ENCODE measurements at regions not wholly inside any gene's neighbourhood (a gene's known extent, or its start where the extent isn't known, plus 50 kb on each side); places are given as distances from the start of the nearest gene placed in this dataset.
"Not testable (repeated sequence)": the region's sequence is repeated elsewhere in the genome, so short reads cannot be mapped to it uniquely, and the experiment has no call there.

DNA sequence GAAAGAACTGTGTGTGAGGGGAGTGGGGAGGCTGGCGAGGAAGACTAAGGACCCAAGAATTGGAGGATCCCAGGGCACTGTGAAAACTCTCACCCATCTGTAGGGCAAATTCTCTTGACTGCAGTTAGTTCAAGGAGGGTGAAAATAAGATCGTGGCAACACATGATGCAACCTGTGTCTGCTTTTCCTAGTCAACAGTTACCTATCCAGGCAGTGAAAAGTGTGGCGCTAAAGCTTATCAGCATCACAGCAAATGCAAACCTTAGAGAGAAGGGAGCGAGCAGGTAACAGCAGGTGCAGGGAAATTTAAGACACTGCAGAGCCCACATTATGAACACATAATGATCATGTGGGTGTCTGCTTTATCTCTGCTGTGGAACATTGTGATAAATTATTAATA, 97.7 kb upstream of the SGK1 start:
- no peak for DNase-seq

DNA sequence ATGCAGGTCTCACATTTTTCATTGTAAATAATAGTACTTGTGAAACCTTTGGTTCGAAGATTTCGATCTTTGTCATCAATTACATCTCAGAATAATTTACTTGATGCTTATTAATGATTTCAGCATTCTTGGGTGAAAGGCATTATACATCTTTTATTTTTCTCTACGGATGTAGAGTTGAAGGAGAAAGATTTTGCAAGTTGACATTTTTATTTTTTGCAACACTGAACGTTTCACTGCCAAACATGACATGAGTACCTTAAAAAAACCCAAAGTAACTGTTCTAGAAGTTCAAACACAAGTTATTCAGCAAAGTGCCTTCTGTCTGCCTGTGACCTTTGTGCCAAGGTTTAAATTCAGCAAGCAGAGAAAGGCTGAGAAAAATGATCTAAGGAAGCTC, 97.3 kb upstream of the SGK1 start:
- no peak for DNase-seq

DNA sequence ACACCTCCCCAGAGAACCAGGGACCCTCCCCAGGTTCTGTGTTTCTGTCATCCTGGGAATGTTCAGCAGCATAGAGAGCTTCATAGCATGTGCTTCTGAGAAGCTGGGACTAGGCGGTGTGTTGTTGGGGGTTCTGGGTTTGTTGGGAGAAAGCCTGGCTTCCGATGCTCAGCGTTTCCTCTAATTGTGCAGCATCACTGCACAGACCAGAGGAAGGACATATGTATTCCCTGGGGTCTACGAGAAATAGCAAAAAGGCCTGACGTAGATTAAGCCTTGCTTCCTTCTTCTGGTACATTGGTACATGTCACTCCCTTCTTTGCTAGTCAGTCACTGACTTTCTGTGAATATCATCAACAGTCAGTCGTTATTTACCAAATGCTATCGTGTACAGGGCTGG, 96.9 kb upstream of the SGK1 start:
- DNase-seq, result no peak

DNA sequence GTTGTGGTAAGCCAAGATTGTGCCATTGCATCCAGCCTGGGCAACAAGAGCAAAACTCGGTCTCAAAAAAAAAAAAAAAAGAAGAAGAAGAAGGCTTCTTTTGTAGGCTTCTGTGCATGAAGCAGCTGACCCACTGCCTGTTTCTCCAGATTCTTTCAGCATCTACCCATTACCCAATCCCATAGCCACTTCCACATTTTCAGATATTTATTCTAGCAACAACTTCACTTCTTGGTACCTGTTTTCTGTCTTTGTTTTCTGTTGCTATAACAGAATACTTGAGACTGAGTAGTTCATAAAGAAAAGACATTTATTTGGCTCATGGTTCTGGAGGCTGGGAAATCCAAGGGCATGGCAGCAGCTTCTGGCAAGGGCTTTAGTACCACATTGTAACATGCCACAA, 95.3 kb upstream of the SGK1 start:
- DNase-seq, result no peak

DNA sequence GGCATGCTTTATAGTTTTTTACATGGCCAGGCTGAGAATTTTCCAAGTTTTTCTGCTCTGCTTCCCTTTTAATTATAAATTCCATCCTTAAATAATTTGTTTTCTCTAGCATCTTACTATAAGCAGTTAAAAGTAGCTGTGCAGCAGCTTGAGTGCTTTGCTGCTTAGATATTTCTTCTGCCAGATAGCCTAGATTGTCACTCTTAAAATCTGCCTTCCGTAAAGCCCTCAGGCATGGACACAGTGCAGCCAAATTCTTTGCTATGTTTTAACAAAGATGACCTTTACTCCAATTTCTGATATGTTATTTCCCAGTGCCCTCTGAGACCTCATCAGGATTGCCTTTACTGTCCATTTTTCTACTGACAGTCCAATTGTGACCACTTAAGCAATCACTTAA, 92.6 kb upstream of the SGK1 start:
- peak; percentile 17 for DNase-seq

DNA sequence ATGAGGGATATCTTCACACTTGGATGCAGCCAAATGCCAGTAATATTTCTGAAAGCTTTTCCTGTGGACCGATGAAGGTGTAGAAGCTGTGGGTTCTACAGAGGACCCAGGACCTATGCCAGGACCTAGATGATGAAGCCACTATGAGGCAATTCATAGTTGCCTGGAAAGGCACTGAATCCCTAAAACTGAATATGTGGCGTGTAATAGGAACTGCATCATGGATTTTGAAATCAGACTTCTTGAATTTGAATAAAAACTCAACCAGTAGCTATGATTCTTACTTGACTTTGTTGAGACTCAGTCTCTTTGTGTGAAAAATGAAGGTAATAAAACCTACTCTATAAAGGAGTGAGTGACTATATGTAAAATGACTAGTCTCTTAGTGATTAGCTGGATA, 89.9 kb upstream of the SGK1 start:
- no peak for DNase-seq

DNA sequence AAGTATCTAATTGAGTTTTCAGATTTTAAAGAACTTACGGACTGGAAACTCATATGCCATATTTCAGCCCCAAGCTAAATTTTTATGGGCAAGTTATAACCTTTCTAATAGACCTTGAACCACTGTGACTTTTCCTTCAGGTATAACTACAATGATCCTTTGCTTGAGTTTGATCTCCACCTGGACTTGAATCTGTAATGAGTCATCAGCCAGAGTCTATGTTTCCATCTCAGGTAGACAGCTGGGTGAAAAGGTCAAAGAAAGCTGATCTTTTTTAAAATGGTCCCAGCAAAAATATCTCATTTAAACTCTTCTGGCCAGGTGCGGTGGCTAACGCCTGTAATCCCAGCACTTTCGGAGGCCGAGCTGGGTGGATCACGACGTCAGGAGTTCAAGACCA, 88.4 kb upstream of the SGK1 start:
- no peak for DNase-seq

DNA sequence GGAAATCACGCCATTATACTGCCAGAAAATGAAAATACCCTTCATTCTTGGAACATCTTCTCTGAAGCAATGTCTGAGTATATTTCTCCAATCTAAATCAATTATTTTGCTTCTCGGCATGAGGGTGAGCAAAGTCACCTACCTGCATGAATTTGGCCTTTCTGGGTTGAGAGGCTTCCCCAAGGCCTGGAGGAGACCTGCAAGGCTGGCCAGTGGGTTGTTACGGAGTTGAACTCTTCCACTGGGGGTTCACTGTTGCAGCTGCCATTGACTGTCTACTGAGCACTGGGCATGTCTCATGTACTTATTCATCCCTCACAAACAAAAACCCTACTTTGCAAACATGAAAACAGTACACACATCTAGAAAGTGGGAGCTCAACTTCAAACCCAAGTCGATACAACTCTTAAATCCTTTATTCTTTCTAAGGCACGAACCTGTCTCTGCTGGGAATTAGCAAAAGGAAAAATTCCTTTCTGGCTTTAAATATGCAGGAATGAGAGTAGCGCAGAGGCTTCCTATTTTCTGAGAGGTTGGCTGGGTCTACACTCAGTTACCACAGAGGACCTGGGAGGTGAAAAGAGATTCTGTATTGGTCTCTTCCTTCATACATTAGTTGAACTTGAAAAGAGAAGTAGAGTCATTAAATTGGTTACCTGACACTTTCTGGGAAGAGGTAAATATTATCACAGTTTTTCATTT, 87.6 kb upstream of the SGK1 start:
- no peak for DNase-seq

DNA sequence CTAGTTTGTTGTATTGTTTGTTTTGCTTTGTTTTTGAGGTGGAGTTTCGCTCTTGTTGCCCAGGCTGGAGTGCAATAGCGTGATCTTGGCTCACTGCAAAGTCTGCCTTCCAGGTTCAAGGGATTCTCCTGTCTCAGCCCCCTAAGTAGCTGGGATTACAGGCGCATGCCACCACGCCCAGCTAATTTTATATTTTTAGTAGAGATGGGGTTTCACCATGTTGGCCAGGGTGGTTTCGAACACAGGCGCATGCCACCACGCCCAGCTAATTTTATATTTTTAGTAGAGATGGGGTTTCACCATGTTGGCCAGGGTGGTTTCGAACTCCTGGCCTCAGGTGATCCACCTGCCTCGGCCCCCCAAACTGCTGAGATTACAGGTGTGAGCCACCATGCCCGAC, 85.4 kb upstream of the SGK1 start:
- DNase-seq, result not testable (repeated sequence)

DNA sequence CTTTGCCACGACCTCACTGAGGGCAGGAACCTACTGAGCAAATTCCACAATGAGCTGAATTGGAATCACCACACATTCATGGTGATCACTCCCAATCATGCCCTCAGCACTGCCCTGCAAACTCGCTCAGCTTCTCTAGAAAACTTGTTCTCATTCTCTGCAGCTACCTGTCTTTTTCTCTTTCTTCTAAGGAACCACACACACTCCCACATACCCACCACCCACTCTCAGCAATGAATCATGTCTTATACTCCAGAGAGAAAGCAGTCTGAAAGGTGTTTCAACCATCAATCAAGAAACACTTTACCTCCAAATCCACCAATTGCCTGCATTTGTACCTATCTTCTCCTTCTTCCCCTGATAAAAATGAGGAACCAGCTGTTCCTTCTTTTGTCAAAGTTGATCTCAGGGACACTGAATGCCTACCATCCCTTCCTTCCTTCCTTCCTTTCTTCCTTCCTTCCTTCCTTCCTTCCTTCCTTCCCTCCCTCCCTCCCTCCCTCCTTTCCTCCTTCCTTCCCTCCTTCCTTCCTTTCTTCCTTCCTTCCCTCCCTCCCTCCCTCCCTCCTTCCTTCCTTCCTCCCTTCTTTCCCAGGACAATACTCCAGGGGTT, 84.6 kb upstream of the SGK1 start:
- DNase-seq, result no peak

DNA sequence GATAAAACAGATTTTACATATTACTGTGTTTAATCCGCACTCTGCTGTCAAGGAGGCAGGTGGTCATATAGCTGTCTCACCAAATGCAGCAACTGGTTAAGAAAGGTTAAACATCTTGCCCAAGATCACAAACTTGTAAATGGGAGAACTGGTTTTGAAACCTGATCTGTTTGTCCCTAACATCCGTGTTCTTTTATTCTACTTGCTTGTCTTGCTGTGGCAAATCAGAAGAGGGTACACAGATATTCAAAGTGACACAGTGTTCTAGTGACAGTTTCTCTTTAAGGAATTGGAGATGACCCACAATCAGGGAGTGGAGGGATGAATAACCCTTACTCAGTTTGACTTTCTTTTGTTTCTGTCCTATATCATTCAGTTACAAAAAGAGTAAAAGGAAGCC, 83.0 kb upstream of the SGK1 start:
- no peak for DNase-seq

DNA sequence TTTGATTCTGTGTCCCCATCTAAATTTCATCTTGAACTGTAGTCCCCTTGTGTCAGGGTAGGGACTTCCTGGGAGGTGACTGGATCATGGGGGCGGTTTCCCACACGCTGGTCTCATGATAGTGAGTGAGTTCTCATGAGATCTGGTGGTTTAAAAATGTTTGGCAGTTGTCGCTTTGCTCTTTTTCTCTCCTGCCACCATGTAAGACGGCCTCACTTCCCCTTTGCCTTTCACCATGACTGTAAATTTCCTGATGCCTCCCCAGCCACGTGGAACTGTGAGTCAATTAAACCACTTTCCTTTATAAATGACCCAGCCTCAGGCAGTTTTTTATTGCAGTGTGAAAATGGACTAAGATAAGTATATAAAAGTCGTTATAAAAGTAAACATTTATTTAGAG, 80.5 kb upstream of the SGK1 start:
- peak; percentile 17 for DNase-seq

DNA sequence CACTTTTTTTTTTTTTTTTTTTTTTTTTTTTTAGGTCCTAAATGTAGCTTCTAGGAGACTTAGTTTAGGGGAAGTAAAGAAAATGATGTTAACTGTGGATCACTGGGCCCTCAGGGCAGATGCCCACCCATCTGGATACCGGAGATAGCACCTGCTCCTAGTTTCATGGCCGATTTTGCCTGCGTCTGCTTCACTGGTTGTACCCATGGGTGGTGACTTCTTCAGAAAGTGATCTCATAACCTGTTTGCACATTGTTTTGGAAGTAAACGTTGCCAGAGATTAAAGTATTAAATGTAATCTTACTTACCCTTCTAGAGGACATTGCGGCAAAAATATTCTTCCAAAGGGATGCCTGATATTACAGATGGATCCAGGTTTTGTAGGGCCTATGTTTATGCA, 79.8 kb upstream of the SGK1 start:
- DNase-seq, result no peak

DNA sequence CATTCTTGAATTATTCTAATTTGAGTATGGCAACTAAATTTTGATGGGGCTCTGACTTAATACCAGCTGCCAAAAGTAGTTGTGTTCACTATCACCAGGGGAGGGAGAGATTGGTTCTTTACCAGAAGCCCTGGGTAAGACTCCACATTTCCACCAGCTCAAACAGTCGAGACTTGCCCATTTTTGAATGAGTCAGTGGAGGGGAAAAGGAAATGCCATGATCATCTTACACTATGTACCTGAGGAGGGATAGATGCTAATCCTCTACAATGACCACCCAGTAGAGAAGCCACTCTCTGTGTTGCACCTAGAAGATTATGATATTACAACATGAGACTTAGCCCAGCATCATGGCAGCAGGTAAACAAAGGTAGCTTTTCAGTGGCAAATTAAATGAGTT, 77.0 kb upstream of the SGK1 start:
- no peak for DNase-seq

DNA sequence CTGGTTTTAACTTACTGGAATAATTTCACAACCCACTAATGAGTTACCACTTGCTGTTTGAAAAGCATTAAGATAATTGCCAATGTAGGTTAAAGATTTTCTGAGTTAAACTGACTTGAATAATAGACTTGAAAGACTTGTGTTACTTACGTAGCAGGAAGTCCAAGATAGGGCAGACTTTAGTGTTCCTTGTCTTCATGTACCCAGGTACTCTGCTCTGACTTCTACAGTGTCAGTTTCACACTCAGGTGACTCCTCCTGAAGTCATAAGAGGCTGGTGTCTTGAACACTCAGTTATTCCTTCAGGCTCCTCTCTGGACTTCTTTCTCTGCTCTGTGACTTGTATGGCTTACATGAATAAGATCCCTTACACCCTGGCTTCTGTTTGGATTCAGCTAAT, 76.3 kb upstream of the SGK1 start:
- no peak for DNase-seq

DNA sequence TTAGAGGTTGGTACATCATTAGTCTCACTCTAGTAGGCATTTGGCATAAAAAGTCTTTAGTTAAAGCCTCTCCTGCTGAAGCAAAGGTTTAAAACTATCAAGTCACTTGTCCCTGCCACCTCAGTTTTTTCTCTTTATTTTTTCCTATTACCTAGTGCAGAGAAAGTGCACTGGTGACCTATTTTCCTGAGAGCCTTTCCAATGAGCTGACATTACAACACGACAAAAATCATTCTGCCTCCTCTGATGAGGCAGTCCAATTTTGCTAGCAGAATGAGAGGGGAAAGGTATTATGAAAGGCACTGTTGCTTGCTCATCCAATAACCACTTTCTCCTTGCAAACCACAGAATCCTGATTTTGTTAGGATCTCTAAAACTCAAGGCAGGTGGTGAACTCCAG, 73.3 kb upstream of the SGK1 start:
- no peak for DNase-seq

DNA sequence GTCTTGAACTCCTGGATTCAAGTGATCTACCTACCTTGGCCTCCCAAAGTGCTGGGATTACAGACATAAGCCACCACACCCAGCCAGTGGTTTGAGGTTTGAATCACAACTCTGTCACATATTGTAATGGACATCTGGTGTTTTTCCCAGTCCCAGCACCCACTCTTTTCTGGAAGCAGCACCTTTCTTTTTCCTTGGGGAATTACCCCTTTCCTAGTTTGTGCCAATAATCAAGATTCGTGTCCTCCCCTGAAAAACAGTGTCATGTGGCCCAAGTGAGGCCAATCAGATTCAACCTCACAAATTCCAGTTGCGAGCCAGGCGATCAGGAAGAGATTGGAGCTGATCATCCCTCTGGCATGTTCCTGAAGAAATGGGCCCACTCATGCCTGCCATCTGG, 71.7 kb upstream of the SGK1 start:
- DNase-seq, result no peak

DNA sequence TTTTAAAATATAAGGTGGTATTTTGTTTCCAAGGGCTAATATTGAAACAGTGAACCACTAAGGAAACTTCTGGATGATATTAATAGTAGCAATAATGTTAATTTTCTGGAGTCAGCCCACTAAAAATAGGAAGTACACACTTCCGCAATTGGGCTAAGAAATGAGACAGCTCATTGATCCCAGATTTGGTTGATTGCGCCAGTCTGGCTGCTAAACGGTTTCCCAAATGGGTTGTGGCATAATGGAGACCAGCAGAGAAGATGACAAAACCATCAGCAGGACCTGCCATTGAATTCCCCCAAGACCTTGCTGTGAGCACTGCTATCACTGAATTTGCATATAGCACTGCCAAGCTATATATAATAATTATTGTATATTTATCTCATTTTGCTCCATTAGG, 71.2 kb upstream of the SGK1 start:
- no peak for DNase-seq

DNA sequence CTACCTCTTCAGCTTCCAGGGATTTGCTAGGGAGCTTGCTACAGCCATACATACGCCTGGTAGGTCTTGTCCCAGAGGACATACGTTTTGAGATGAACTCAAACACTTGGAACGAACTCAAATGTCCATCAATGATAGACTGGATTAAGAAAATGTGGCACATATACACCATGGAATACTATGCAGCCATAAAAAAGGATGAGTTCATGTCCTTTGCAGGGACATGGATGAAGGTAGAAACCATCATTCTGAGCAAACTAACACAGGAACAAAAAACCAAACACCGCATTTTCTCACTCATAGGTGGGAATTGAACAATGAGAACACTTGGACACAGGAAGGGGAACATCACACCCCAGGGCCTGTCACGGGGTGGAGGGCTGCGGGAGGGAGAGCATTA, 68.6 kb upstream of the SGK1 start:
- not testable (repeated sequence) for DNase-seq

DNA sequence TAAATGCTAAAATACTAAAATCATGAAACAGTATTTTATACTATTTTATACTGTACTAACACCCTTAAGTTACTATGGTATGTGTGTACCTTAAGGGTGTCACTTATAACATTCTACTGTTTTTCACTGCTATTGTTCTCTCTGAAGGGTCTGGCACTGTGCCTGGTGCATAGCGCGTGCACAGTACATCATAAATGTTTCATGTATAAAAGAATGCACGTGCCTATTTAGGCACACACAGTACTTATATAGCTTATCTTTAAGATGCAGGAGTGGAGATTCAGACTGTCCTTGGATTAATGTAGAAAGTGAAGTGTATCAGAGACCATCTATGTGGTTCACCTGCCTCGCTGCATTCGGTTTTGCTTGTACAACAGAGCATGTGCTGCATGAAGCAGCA, 64.0 kb upstream of the SGK1 start:
- DNase-seq, result no peak

DNA sequence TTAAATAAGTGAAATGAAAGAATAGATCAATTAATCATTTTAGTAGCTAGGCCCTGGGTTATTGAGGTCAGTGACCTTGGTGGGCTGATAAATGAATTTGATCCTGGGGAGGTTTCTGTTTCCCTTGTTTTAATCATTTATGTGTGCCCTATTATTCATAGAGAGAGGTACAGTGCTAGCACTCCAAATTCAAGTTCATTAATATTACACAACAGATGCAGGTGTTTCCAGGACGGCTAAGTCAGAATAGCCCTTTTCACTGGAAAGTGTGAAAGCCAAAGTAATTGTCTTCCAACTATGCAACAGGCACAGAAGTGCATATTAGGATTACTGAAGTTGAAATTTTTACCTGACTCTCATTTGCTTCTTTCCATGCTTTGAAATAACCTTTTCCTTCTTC, 61.7 kb upstream of the SGK1 start:
- DNase-seq, result no peak

DNA sequence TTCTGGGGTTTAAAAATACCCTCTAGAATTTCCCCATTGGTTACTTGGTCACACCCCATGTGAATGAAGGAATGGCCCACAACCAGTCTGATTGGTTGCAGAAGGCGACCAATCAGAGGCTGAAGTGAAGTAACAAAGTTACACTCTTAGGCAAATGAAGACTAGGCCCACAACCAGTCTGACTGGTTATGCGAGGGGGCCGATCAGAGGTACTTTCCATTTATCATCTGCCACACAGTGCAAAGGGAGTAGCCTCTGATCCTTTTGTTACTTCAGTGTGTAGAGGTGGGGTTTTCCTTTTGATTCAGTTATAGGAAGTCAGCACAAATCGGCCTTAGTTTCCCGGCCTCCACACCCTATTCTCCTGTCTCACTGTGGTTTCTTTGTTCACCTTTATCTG, 61.2 kb upstream of the SGK1 start:
- DNase-seq, result no peak

DNA sequence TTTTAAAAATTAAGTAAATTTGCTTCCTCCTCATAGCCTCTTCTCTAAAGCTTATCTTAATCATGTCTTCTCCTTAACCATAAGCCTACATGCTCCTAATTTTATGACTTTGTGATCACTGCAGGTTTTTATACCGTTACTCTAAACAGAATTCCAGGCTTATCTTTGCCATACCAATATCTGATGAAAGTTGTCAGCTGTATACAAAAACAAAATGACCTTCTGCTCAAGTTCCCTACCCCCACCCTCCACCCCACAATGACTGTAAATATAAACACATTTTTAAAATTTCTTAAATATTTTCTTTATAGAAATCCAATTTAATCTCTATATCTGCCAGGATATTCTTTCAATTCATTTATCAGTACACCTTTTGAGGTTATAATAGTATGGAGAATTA, 60.5 kb upstream of the SGK1 start:
- DNase-seq, result no peak

DNA sequence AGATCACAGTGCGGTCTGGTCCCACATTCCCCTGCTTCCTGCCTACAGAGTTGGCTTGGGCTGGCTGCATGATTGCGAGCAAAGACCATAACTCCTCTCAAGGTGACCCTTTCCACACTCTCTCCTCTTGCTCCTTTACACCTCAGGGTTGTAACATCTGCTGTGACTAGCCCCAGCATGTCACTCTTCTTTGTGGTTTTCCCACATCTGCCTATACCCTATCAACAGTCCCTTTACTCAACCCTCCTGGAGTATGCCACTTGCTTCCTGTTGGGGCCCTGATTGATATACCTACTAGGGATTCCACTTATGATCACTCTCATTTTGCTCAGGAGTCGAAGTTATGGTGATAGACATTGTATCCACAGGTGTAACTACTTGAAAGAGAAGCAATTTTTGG, 58.9 kb upstream of the SGK1 start:
- no peak for DNase-seq

DNA sequence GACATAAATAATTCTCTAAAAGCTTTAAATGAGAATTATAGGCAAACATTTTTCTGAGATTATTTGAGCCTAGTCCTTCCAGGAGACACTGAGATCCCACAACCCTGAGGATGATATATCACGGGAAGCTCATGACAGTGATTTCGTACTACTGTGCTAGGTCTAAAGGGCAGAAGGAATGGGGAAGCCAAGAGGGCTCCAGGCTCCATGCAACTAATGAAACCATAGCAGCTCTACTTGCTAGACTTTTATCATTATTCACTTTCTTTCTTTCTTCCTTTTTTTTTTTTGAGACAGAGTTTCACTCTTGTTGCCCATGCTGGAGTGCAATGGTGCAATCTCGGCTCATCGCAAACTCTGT, 57.3 kb upstream of the SGK1 start:
- no peak for DNase-seq

All from EL (cell line).